Testis (tissue), 2 donors: ENCODE measurements at regions not wholly inside any gene's neighbourhood (a gene's known extent, or its start where the extent isn't known, plus 50 kb on each side); places are given as distances from the start of the nearest gene placed in this dataset.

Experiments
- DNase-seq: peaks from one replicate; pipeline ENCODE4 v3.0.0-alpha.2; 2019
- H3K27ac ChIP-seq, 2 donors: fragments of 200-600 bp; sonication (generic); one replicate each; pipeline ENCODE4 v1.5.1; 2019
- H3K27me3 ChIP-seq: fragments of 200-600 bp; sonication (generic); one replicate; pipeline ENCODE4 v1.5.1; 2019
- H3K36me3 ChIP-seq: fragments of 200-600 bp; sonication (generic); one replicate; pipeline ENCODE4 v1.5.1; 2017; ENCODE audit warnings: low read depth; ENCODE audit errors: missing control alignments
- H3K4me1 ChIP-seq: fragments of 200-600 bp; sonication (generic); one replicate; pipeline ENCODE4 v1.5.1; 2019
- H3K4me3 ChIP-seq, 2 donors: fragments of 200-600 bp; sonication (generic); one replicate each; pipeline ENCODE4 v1.5.1; 2017 to 2019
- H3K9me3 ChIP-seq: fragments of 200-600 bp; sonication (generic); one replicate; pipeline ENCODE4 v1.5.1; 2017
- CTCF ChIP-seq, 3 experiments: fragments of 450-650 bp in 2 of 3; fragments of 200-600 bp in 1 of 3; sonication (generic) in 1 of 3; IDR thresholded peaks; one replicate each; pipeline ENCODE4 v1.5.1; 2016 to 2019; ENCODE audit warnings: antibody characterized with exemption in 3 of 3, mild to moderate bottlenecking in 2 of 3, moderate library complexity in 1 of 3
- POLR2A ChIP-seq: fragments of 450-650 bp; IDR thresholded peaks from one replicate; pipeline ENCODE4 v1.6.1; 2017; ENCODE audit warnings: antibody characterized with exemption, mild to moderate bottlenecking, moderate library complexity
- WGBS, 2 donors: methylation state at CpG; one replicate each; pipeline ENCODE4 v1.1.5; 2018; 5-methylcytosine and 5-hydroxymethylcytosine counted together
- intact Hi-C: fragments of 100-400 bp; cut with DNase I; formaldehyde crosslinking; loops from one replicate; pipeline ENCODE4 v1.15.1; 2023; ENCODE audit warnings: low total_unique reads

GRCh38 chr2:160891353-160891740 is 268.9 kb upstream of the TANK start:
- intact Hi-C loops = no loop called here
- Histone ChIP-seq H3K27me3 (no peaks in the 10 kb centered on the region), H3K36me3 (no peaks in the 10 kb centered on the region), H3K4me1 (no peaks in the 10 kb centered on the region), H3K4me3 (no peak overlapping the region), H3K9me3 (no peaks in the 10 kb centered on the region), H3K27ac (no peak overlapping the region)
- WGBS, 2 donors = 95 to 97% methylated on average over 6 of the region's 6 CpGs
- no peak for TF ChIP-seq CTCF (IDR thresholded peaks at IDR 0.05)
- TF ChIP-seq POLR2A = no peak
- no peak for DNase-seq

- TF ChIP-seq CTCF (IDR thresholded peaks at IDR 0.05) (no peak), POLR2A (no peak)
- no peaks in the 10 kb centered on the region for H3K36me3 ChIP-seq
- no peak for DNase-seq
- H3K27ac ChIP-seq = no peak overlapping the region
- no peaks in the 10 kb centered on the region for H3K9me3 ChIP-seq
- 89 to 92% methylated on average over 7 of the region's 7 CpGs for WGBS, 2 donors
- intact Hi-C loops = no loop called here
- no peak overlapping the region for H3K4me3 ChIP-seq
- H3K4me1 ChIP-seq = no peaks in the 10 kb centered on the region
- H3K27me3 ChIP-seq = no peaks in the 10 kb centered on the region
These were observed 268.0 kb upstream of the TANK start for GRCh38 chr2:160892204-160892603.

- H3K27me3 ChIP-seq = no peaks in the 10 kb centered on the region
- TF ChIP-seq POLR2A (no peak), CTCF (IDR thresholded peaks at IDR 0.05) (no peak)
- H3K9me3 ChIP-seq = no peaks in the 10 kb centered on the region
- H3K4me3 ChIP-seq = no peak overlapping the region
- H3K27ac ChIP-seq = no peak overlapping the region
- H3K36me3 ChIP-seq = no peaks in the 10 kb centered on the region
- intact Hi-C loops = no loop called here
- no peaks in the 10 kb centered on the region for H3K4me1 ChIP-seq
- 70 to 85% methylated on average over 5 to 8 of the region's 8 CpGs for WGBS, 2 donors
- no peak for DNase-seq
These were observed 266.6 kb upstream of the TANK start for GRCh38 chr2:160893581-160893980.

- intact Hi-C loops = no loop called here
- WGBS, 2 donors = 67 to 72% methylated on average over 6 of the region's 6 CpGs
These were observed 261.5 kb upstream of the TANK start for GRCh38 chr2:160898581-160899307.

More at GRCh38 chr2:160898581-160899307, 261.5 kb upstream of the TANK start:
- H3K27ac ChIP-seq = no peak overlapping the region
- H3K4me3 ChIP-seq = no peak overlapping the region
- no peaks in the 10 kb centered on the region for H3K36me3 ChIP-seq
- H3K9me3 ChIP-seq = no peaks in the 10 kb centered on the region
- TF ChIP-seq CTCF (IDR thresholded peaks at IDR 0.05) = no peak
- TF ChIP-seq POLR2A = no peak
- no peak for DNase-seq
- H3K27me3 ChIP-seq = no peaks in the 10 kb centered on the region
- no peaks in the 10 kb centered on the region for H3K4me1 ChIP-seq
